GM18505 (cell line): ENCODE measurements at regions not wholly inside any gene's neighbourhood (a gene's known extent, or its start where the extent isn't known, plus 50 kb on each side); places are given as distances from the start of the nearest gene placed in this dataset.

ENCODE experiments used
- ATAC-seq: cut with Tn5 transposase; IDR thresholded peaks from one replicate; pipeline ENCODE4 v1.9.1; 2021; ENCODE audit not compliant: unreplicated experiment
- POLR2A ChIP-seq: IDR thresholded peaks from 4 replicates; pipeline ENCODE4 v1.6.1; 2011; ENCODE audit warnings: borderline replicate concordance; ENCODE audit not compliant: insufficient read depth, insufficient read length; ENCODE audit errors: extremely low read depth

DNA sequence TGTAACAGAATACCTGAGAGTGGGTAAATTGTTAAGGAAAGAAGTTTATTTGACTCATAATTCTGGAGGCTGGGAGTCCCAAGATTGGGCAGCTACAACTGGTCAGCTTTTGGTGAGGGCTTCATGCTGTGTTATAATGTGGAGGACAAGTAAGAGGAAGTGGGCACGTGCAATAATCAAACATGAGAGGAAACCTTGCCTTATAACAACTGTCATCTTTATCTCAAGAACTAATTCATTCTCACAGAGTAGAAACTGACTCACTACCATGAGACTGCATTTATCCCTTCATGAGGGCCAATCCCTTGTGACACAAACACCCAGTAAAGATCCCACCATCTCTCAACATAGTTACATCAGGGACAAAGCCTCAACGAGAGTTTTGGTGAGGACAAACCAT, 318.1 kb upstream of the NT5C1B start:
- ATAC-seq, result no peak
- TF ChIP-seq POLR2A, result no peak

DNA sequence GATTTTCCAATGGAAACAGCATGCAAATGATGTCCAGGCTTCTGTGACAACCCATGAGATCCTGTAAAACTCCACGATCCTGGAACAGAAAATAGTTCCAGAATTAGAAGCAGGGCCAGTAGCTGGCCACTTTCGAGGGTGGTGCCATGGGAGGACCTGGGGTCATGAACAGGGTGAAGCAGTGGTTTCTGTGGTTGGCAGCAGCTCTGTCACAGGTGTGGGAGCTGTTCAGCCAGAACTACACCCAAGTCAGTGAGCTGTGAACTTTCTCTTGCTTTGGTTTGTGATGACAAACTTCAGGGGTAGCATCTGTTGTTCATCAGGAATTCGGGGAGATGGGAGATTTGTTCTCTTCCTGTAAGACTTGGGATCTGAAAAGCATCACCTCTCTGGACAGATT, 314.4 kb upstream of the NT5C1B start:
- peak; percentile 98 for ATAC-seq
- TF ChIP-seq POLR2A, result no peak

DNA sequence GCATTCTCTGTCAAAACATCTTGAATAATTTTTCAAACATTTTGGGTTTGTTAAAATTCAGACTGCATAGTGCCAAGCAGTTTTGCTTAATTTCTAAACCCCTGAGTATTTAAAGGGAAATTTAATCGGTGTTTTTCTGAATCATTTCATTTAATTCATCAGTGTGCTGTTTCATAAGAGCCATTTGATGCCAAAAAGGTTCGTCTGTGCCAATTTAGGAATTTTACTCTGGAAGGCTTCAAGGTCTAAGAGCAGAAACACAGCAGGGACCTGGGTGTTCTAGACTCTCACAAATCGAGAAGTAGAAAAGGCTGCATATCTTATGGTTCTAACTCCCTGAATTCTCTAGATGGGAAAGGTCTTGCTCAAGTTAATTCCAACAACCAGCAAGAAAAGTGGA, 311.9 kb upstream of the NT5C1B start:
- TF ChIP-seq POLR2A, result no peak
- no peak for ATAC-seq

DNA sequence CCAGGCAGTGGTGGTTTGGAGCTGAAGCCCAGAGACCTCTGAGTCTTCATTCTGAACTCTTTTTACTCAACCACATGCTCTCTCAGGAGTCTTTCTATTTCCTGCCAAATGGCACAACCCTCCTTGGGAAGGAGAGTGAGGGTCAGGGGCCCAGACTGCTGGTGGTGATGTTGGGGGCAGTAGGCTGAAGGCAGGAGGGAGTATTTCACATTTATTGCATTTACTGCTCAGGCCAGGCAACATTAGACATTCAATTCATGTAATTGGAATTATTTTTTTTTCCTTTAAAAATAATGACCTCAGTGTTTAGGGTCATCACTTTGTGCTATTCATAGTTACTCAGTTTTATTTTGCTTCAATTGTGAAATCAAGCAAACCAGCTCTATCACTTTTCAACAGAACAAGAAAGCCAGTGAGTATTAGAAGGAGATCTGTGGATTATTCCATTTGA, 311.3 kb upstream of the NT5C1B start:
- no peak for TF ChIP-seq POLR2A
- ATAC-seq, result no peak

DNA sequence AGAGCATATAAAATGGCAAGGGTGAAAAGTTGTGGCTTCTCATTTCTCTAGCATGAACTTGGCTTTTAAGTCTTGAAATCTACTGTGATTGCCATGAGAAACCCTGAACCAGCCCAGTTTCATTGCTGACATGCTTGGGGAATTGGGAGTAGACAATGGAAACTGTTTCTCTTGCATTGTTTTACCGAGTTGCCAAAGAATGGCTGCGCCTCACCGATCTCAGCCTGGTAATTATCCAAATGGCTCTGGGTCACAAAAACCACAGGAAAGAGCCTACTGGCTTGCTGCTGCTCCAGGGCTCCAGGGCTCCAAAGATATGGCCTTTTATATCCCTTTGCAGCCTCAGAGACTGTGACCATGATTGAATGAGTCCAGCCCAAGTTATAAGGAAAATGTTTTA, 310.4 kb upstream of the NT5C1B start:
- no peak for TF ChIP-seq POLR2A

DNA sequence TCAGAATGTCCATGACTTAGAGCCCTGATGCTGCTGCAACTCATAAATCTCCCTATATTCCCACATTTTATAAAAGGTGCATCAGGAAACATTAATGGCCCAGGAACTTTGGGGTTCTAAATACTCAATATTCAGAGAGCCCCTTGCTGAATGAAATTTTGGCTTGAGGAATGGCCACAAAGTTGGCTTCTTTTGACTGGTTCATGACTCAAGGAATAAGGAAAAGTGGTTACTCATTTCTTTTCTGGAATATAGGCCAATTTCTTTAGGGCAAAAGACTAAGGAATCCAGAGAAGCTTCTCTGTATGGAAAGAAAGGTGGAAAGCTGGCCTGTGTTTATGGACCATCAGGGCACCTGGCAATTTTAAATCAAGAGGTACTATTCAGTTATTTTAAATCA, 308.9 kb upstream of the NT5C1B start:
- no peak for TF ChIP-seq POLR2A
- ATAC-seq, result no peak

More for the DNA sequence above, 310.4 kb upstream of the NT5C1B start:
- no peak for ATAC-seq

DNA sequence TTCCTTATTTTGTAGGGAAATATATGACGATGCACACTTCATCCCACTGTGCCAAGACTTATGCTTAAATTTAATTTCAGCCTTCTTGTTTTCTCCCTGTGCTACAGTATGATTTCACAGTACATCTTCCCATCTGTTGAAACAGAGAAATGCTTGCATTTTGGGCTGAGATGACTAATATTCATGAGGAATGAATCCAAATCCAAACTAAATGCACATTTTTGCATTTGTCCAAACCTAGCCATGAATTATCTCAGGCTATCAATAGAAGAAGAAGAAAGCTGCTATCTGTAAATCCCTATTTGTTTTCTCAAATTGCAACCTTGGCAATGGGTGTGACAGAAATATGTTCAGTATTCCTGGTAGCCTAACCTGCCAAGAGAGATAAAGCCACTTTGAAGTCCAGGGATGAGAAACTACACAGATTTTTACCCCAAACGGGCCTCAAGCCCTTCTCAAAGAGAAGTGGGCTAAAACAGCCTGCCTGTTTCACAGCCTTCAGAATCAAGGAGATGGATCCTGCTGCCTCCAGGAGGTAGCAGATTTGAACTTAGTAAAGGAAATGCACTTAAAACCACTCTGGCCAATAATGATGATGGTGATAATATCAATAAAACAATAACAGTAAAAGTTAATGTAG, 306.9 kb upstream of the NT5C1B start:
- no peak for TF ChIP-seq POLR2A
- ATAC-seq, result no peak

DNA sequence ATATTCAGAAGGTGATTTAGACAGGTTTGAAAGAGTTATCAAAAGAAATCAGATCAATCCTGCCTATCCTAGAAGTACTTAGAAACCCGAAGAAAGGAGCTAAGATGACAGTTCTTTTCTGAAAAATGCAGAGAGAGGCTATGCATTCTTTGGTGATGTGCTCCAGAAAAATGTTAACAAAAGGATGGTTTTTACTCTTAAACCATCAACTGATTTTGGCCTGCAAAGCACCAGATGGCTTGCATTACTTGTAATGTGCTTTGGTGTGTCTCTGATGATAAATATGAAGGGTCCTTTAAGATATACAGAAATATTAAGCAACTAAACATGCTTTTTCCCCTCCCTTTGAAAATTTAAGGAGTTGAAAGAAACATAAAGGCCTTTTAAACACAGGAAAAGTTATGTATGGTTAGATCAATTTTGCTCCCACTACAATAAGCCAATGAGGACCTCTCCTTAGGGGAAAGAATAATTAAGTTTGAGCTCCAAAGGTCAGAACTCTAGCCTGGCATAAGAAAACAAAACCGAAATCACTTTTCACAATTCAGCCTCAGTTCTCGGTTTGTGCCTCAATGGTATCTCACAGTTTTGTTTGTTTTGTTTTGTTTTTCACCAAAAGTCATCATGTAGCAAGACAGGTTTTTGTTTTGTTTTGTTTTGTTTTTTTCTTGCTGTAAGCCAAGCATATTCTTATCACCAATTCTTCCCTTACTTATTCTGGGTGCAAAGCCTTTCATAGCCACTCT, 302.4 kb upstream of the NT5C1B start:
- TF ChIP-seq POLR2A, result no peak
- no peak for ATAC-seq

DNA sequence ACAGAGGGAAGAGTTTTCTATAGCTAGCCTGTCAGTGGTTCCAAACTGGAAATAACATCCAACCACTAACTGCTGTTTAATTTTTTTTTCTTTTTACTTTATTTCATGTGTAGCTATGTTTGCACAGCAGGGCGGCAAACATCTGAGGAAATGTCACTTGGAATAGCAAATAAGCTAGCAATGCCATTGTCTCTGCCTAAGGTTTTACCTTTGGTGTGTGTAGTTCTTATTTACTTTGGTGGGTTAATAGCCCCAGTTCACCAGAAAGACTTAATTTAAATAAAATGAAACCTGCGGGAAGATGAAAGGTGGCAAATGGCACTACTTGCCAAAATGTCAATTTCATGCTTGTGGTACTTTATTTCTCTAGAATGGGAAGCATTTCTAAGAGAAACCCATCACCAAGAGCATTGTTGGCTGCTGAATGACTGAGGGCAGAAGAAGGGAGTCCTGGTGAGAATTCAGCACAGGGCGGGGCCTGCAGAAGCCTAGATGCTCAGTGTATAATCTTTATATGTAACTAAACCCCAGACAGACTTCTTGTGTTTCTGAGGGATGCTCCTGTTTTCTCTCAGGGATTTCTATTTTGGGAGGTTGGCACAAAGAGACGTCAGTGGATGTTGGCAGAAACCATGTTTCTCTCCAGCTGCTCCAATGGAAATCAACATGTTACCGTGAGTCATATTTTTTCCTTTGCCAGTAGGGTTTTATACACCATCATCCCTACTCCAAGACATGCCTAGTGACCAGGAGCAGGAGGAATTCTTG, 300.4 kb upstream of the NT5C1B start:
- TF ChIP-seq POLR2A, result no peak
- ATAC-seq, result no peak

DNA sequence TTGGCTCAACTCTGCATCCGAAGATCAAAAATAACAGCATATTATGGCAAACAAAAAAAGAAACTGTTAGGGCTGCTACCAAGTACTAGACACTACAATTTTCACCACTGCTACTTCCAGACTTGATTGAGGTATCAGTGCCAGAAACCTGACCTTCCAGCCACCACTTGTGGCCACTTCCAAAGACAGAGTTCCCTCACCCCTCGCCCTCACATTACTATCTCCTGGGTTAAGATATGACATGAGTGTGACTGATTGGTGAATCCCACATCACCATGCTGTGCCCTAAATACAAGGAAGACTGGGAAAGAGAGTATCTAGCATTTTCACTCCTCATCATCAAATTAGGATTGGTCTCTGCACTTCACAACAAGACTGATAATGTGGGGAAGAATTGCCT, 296.1 kb upstream of the NT5C1B start:
- TF ChIP-seq POLR2A, result no peak
- no peak for ATAC-seq

DNA sequence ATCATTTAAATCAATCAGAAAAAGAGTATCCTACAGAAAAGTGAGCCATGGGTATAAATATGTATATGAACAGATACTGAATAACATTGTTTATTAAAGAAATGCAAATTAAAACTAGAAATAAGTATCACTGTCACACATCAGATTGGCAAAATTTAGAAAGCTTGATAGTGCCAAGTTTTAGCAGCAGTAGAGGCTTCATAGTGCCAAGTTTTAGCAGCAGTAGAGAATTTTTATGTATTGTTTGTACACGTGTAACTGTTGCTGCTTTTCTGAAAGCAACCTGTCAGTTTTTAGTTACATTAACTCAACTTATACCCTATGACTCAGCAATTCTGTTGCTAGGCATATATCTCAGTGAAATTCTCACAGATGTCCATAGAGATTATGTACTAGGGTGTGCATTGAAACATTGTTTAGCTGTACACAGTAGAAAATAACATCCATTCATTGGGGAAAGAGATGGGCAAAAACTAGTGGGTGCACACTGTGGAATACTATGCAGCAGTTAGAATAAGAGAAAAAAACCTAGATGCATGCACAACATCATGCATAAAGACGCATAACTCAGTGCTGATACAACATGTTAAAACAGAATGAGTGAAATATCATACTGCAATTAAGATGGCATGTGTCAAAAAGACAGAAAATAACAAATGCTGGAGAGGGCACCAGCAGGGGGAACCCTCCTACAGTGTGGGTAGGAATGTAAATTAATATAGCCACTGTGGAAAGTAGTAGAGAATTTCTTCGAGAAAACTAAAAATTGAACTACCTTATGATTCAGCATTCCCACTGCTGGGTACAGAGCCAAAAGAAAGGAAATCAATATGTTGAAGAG, 294.5 kb upstream of the NT5C1B start:
- ATAC-seq, result no peak

DNA sequence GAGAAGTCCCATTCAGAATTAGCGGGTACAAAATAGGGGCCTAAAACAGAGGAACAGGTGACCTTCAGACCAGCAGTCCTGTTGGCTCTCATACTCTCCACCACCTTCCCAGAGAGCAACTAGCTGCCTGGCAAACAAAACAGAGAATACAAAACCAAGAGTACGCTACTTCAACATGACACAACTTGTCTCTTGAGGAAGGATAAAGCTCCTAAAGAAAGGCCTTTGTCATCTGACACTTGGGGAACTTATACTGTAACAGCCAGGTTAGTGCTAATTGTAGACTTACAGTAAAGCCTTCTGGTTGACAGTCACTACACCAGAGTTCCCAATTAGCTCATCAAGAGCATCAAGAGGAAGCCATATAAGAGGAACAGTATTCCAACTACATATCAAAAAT, 282.1 kb upstream of the NT5C1B start:
- TF ChIP-seq POLR2A, result no peak

More for the DNA sequence above, 294.5 kb upstream of the NT5C1B start:
- TF ChIP-seq POLR2A, result no peak

DNA sequence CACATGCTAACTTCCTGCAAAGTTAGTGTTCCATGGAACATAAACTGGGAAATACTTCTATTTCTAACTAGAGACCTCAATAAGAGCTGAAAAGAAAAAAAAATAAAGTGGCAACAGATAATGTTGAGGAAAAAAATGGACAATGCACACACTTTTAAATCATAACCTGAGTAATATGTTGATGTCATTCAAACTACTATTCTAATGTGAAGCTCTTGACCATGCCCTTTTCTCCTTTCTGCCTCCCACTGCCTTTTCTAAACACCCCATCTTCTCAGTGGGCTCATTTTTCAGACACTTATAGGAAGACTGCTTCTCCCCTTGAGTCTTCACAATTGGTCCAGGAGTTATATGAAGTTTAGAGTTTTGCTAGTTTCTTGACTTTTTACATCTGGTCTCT, 280.9 kb upstream of the NT5C1B start:
- no peak for ATAC-seq
- no peak for TF ChIP-seq POLR2A

More for the DNA sequence above, 282.1 kb upstream of the NT5C1B start:
- ATAC-seq, result no peak
